CD8-positive, alpha-beta memory T cell (primary cell): ENCODE measurements at regions not wholly inside any gene's neighbourhood (a gene's known extent, or its start where the extent isn't known, plus 50 kb on each side); places are given as distances from the start of the nearest gene placed in this dataset.

Source experiments
- CTCF ChIA-PET: fragments of 350-600 bp; sonication (Branson Sonifier 250); formaldehyde crosslinking; loops from one replicate; lab custom pipeline; 2021; ENCODE audit warnings: antibody characterized with exemption; lab: Charles Lee
- POLR2A ChIA-PET: fragments of 350-600 bp; sonication (Branson Sonifier 250); formaldehyde crosslinking; loops from one replicate; lab custom pipeline; 2021; ENCODE audit warnings: antibody characterized with exemption; lab: Charles Lee
- DNase-seq, 5 donors: peaks; one replicate each; pipeline versions ENCODE4 v3.0.0 to v3.0.0-alpha.2; 2020 to 2022; ENCODE audit warnings: mixed read lengths in 1 of 5
- H3K27ac ChIP-seq: one replicate; pipeline ENCODE4 v1.7.0; 2013; ENCODE audit warnings: low read depth, mild to moderate bottlenecking, low read length, moderate library complexity
- H3K27me3 ChIP-seq: 2 replicates; pipeline ENCODE4 v1.7.0; 2013; ENCODE audit warnings: low read length, mild to moderate bottlenecking; ENCODE audit not compliant: insufficient read depth, poor library complexity, severe bottlenecking
- H3K36me3 ChIP-seq: 2 replicates; pipeline ENCODE4 v1.7.0; 2013; ENCODE audit warnings: mild to moderate bottlenecking, low read length, moderate library complexity; ENCODE audit not compliant: insufficient read depth
- H3K4me1 ChIP-seq: 2 replicates; pipeline ENCODE4 v1.7.0; 2013; ENCODE audit warnings: mild to moderate bottlenecking, low read length, moderate library complexity; ENCODE audit not compliant: insufficient read depth
- H3K4me3 ChIP-seq: 2 replicates; pipeline ENCODE4 v1.7.0; 2013; ENCODE audit warnings: mild to moderate bottlenecking, low read length
- H3K9me3 ChIP-seq: 2 replicates; pipeline ENCODE4 v1.7.0; 2013; ENCODE audit warnings: mild to moderate bottlenecking, low read length
- H3K27ac Mint-ChIP-seq, 8 donors: one replicate each; pipeline ENCODE4 v1.8.0; 2020 to 2021; ENCODE audit warnings: mixed read lengths in 8 of 8, mild to moderate bottlenecking in 6 of 8, inconsistent platforms in 3 of 8, moderate library complexity in 3 of 8
- H3K27me3 Mint-ChIP-seq, 2 donors: one replicate each; pipeline ENCODE4 v1.8.0; 2020 to 2021; ENCODE audit warnings: mixed read lengths in 2 of 2, mild to moderate bottlenecking in 1 of 2, moderate library complexity in 1 of 2
- H3K36me3 Mint-ChIP-seq, 3 donors: one replicate each; pipeline ENCODE4 v1.8.0; 2020 to 2021; ENCODE audit warnings: mixed read lengths in 3 of 3, inconsistent platforms in 1 of 3, mild to moderate bottlenecking in 1 of 3
- H3K4me1 Mint-ChIP-seq, 3 donors: one replicate each; pipeline ENCODE4 v1.8.0; 2020 to 2021; ENCODE audit warnings: mixed read lengths in 3 of 3, inconsistent platforms in 1 of 3, mild to moderate bottlenecking in 1 of 3
- H3K4me3 Mint-ChIP-seq, 7 donors: one replicate each; pipeline ENCODE4 v1.8.0; 2020 to 2021; ENCODE audit warnings: mixed read lengths in 7 of 7, mild to moderate bottlenecking in 6 of 7, moderate library complexity in 4 of 7, inconsistent platforms in 2 of 7
- H3K9me3 Mint-ChIP-seq, 5 donors: one replicate each; pipeline ENCODE4 v1.8.0; 2020 to 2022; ENCODE audit warnings: mixed read lengths in 5 of 5, mild to moderate bottlenecking in 3 of 5, moderate library complexity in 2 of 5, inconsistent platforms in 1 of 5

DNA sequence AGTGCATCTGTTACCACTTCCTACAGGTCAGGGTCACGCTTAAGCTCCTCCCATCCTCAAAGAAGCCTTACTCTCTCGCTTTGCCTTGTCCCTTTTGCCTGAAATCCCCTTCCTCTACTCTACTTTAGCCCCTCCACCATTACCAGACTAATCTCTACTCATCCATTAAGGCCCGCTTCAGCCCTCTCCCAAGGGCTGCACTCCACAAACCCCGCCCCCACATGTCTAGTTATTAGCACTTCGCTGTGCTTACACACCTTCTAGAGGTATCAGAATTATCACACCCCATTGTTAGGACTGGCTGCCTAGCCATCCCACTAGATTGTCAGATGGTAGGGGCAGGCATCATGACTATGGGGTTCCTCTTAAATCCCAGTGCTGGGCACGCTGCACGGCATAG, 565.7 kb upstream of the WWC1 start:
- no peak for DNase-seq
- Histone ChIP-seq H3K27me3 (no peaks in the 10 kb centered on the region), H3K4me1 (no peaks in the 10 kb centered on the region), H3K9me3 (no peaks in the 10 kb centered on the region), H3K27ac (no peak overlapping the region), H3K4me3 (no peak overlapping the region), H3K36me3 (no peaks in the 10 kb centered on the region)
- no peaks in the 10 kb centered on the region for H3K36me3 Mint-ChIP-seq
- H3K9me3 Mint-ChIP-seq = peaks cover 0 to 2% (median 0%) of the 10 kb centered on the region in 5 donors
- H3K27ac Mint-ChIP-seq = no peak overlapping the region
- H3K4me3 Mint-ChIP-seq = no peak overlapping the region
- CTCF ChIA-PET = no interaction called here
- H3K27me3 Mint-ChIP-seq = no peaks in the 10 kb centered on the region
- POLR2A ChIA-PET = no interaction called here
- H3K4me1 Mint-ChIP-seq = peaks cover 5 to 7% (median 5%) of the 10 kb centered on the region in 3 donors

- Mint-ChIP-seq H3K9me3 (peaks cover 0 to 2% (median 0%) of the 10 kb centered on the region in 5 donors), H3K4me3 (no peak overlapping the region), H3K27me3 (no peaks in the 10 kb centered on the region), H3K27ac (no peak overlapping the region), H3K36me3 (no peaks in the 10 kb centered on the region), H3K4me1 (peaks cover 5 to 7% (median 5%) of the 10 kb centered on the region in 3 donors)
- POLR2A ChIA-PET = no interaction called here
- Histone ChIP-seq H3K4me3 (no peak overlapping the region), H3K4me1 (no peaks in the 10 kb centered on the region), H3K9me3 (no peaks in the 10 kb centered on the region), H3K36me3 (no peaks in the 10 kb centered on the region), H3K27ac (no peak overlapping the region), H3K27me3 (no peaks in the 10 kb centered on the region)
- no peak for DNase-seq
- CTCF ChIA-PET = no interaction called here
These were observed 564.8 kb upstream of the WWC1 start for GRCh38 chr5:167726642-167727041.

DNA sequence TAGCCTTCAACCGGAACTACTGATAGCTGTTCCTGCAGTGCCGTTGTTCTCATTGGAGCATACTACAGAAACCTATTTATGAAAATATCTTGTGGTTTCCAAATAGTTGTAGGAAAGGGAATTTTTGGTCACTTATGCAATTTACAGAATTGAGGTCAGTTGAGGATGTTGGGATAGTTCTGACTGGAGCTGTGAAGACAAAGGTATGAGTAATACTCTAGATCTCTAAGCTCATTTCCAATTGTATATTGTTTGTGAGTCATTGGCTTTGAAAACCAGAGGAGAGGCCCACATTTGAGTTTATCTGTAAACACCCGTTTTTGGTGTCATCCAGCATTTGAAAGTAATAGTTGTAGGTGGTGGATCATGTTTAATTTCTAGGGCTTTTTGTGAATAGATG, 561.3 kb upstream of the WWC1 start:
- Mint-ChIP-seq H3K27ac (no peak overlapping the region), H3K9me3 (peaks cover 0 to 2% (median 0%) of the 10 kb centered on the region in 5 donors), H3K4me3 (no peak overlapping the region), H3K27me3 (no peaks in the 10 kb centered on the region), H3K36me3 (no peaks in the 10 kb centered on the region), H3K4me1 (no peaks in the 10 kb centered on the region)
- no peak for DNase-seq
- ChIA-PET POLR2A (no interaction called here), CTCF (no interaction called here)
- Histone ChIP-seq H3K9me3 (no peaks in the 10 kb centered on the region), H3K4me3 (no peak overlapping the region), H3K36me3 (no peaks in the 10 kb centered on the region), H3K4me1 (no peaks in the 10 kb centered on the region), H3K27me3 (no peaks in the 10 kb centered on the region), H3K27ac (no peak overlapping the region)

GRCh38 chr5:167730656-167731055, 560.8 kb upstream of the WWC1 start:
- Mint-ChIP-seq H3K27me3 (no peaks in the 10 kb centered on the region), H3K27ac (no peak overlapping the region), H3K9me3 (peaks cover 0 to 2% (median 0%) of the 10 kb centered on the region in 5 donors), H3K4me3 (no peak overlapping the region), H3K4me1 (no peaks in the 10 kb centered on the region), H3K36me3 (no peaks in the 10 kb centered on the region)
- no peaks in the 10 kb centered on the region for H3K4me1 ChIP-seq
- no peaks in the 10 kb centered on the region for H3K27me3 ChIP-seq
- no peak for DNase-seq
- CTCF ChIA-PET = no interaction called here
- no peaks in the 10 kb centered on the region for H3K9me3 ChIP-seq
- no peak overlapping the region for H3K27ac ChIP-seq
- H3K36me3 ChIP-seq = no peaks in the 10 kb centered on the region
- POLR2A ChIA-PET = no interaction called here
- no peak overlapping the region for H3K4me3 ChIP-seq

- no peak overlapping the region for H3K27ac Mint-ChIP-seq
- Histone ChIP-seq H3K4me1 (no peaks in the 10 kb centered on the region), H3K27ac (no peak overlapping the region), H3K4me3 (no peak overlapping the region), H3K9me3 (no peaks in the 10 kb centered on the region), H3K27me3 (no peaks in the 10 kb centered on the region), H3K36me3 (no peaks in the 10 kb centered on the region)
- H3K36me3 Mint-ChIP-seq = no peaks in the 10 kb centered on the region
- no peaks in the 10 kb centered on the region for H3K27me3 Mint-ChIP-seq
- H3K4me3 Mint-ChIP-seq = no peak overlapping the region
- peaks cover 0 to 2% (median 0%) of the 10 kb centered on the region in 5 donors for H3K9me3 Mint-ChIP-seq
- no peaks in the 10 kb centered on the region for H3K4me1 Mint-ChIP-seq
- ChIA-PET POLR2A (no interaction called here), CTCF (no interaction called here)
- DNase-seq = no peak
These were observed 559.5 kb upstream of the WWC1 start for GRCh38 chr5:167731951-167732350.

DNA sequence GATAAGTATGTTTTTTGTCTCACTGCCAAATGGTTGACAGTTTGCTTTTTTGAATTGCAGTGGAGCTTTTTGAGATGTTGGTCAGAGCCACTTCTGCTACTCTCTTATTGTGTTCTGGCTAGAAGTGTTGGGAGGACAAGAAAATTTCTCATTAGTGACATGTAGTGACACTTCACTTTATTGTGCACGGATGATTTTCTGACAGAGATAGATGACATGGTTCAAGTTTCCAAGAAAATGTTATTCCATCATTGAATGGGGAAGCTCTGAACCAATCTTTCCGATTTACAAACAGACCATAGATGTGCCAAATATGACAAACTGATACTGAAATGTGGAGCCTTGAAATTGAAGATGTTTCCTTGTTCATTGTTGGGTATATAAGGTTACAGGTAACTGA, 558.9 kb upstream of the WWC1 start:
- H3K4me3 Mint-ChIP-seq = no peak overlapping the region
- no peaks in the 10 kb centered on the region for H3K4me1 Mint-ChIP-seq
- Histone ChIP-seq H3K27me3 (no peaks in the 10 kb centered on the region), H3K9me3 (no peaks in the 10 kb centered on the region), H3K4me1 (no peaks in the 10 kb centered on the region), H3K4me3 (no peak overlapping the region), H3K27ac (no peak overlapping the region), H3K36me3 (no peaks in the 10 kb centered on the region)
- H3K36me3 Mint-ChIP-seq = no peaks in the 10 kb centered on the region
- POLR2A ChIA-PET = no interaction called here
- H3K27me3 Mint-ChIP-seq = no peaks in the 10 kb centered on the region
- CTCF ChIA-PET = interaction anchor here (1.1 kb wide), 1 partner anchor 10 kb away, joined by 3 read pairs; no protein-coding TSS in a partner anchor
- no peak for DNase-seq
- H3K27ac Mint-ChIP-seq = no peak overlapping the region
- peaks cover 0 to 2% (median 0%) of the 10 kb centered on the region in 5 donors for H3K9me3 Mint-ChIP-seq

DNA sequence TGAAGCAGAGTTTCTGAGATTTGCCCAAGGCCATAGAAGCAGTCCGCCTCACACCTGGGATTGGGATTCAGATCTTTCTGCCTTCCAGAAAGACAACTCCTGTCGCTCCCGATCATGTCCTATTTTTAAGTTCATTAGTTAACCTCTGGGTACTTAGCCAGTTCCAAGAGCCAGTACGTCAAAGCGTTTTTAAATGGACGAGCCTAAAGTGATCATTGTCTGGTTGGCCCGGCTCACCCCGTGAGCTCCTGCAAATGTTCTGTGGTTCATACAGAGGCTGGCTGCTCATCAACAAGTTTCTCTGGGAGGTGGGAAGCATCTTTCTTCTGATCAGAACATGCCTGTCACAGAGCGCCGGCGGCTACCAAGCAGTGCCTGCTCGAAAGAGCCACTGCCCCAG, 554.5 kb upstream of the WWC1 start:
- Mint-ChIP-seq H3K36me3 (no peaks in the 10 kb centered on the region), H3K27ac (no peak overlapping the region), H3K4me3 (peak overlapping the region in 1 of 7 donors; percentile 11), H3K4me1 (no peaks in the 10 kb centered on the region), H3K27me3 (no peaks in the 10 kb centered on the region), H3K9me3 (no peaks in the 10 kb centered on the region)
- POLR2A ChIA-PET = no interaction called here
- Histone ChIP-seq H3K4me1 (no peaks in the 10 kb centered on the region), H3K27ac (no peak overlapping the region), H3K4me3 (no peak overlapping the region), H3K9me3 (no peaks in the 10 kb centered on the region), H3K36me3 (no peaks in the 10 kb centered on the region), H3K27me3 (no peaks in the 10 kb centered on the region)
- no peak for DNase-seq
- CTCF ChIA-PET = no interaction called here

- no peaks in the 10 kb centered on the region for H3K27me3 Mint-ChIP-seq
- no peaks in the 10 kb centered on the region for H3K36me3 Mint-ChIP-seq
- Histone ChIP-seq H3K4me1 (no peaks in the 10 kb centered on the region), H3K27me3 (no peaks in the 10 kb centered on the region), H3K9me3 (no peaks in the 10 kb centered on the region), H3K4me3 (no peak overlapping the region), H3K27ac (no peak overlapping the region), H3K36me3 (no peaks in the 10 kb centered on the region)
- ChIA-PET CTCF (no interaction called here), POLR2A (no interaction called here)
- H3K27ac Mint-ChIP-seq = no peak overlapping the region
- no peak for DNase-seq
- H3K4me1 Mint-ChIP-seq = no peaks in the 10 kb centered on the region
- no peak overlapping the region for H3K4me3 Mint-ChIP-seq
- peaks cover 0 to 6% (median 0%) of the 10 kb centered on the region in 5 donors for H3K9me3 Mint-ChIP-seq
These were observed 547.6 kb upstream of the WWC1 start for GRCh38 chr5:167743695-167744464.
